ENCODE measurements at regions not wholly inside any gene's neighbourhood (a gene's known extent, or its start where the extent isn't known, plus 50 kb on each side); places are given as distances from the start of the nearest gene placed in this dataset.

DNA sequence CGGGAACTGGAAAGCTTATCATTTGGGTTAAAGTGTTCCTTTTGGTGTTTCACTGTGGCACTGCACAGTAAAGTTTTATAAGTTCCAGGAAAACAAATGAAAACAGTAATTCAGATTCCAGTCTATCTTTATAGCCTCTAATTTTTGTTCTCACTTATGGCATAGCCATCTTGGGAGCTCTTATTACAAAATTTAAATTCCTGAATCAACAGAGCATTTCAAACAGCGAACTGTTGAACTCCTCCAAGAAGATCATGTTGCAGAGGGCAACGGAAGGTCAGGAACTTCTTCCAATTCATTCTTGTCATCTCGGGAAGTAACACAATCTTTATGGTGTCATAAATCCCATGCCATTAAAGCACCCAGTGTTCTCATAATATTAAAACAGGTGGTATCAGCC lies 229.1 kb downstream of the KCNC2 start:
- TF ChIP-seq, protein P1, sequence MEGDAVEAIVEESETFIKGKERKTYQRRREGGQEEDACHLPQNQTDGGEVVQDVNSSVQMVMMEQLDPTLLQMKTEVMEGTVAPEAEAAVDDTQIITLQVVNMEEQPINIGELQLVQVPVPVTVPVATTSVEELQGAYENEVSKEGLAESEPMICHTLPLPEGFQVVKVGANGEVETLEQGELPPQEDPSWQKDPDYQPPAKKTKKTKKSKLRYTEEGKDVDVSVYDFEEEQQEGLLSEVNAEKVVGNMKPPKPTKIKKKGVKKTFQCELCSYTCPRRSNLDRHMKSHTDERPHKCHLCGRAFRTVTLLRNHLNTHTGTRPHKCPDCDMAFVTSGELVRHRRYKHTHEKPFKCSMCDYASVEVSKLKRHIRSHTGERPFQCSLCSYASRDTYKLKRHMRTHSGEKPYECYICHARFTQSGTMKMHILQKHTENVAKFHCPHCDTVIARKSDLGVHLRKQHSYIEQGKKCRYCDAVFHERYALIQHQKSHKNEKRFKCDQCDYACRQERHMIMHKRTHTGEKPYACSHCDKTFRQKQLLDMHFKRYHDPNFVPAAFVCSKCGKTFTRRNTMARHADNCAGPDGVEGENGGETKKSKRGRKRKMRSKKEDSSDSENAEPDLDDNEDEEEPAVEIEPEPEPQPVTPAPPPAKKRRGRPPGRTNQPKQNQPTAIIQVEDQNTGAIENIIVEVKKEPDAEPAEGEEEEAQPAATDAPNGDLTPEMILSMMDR (IDR thresholded peaks at IDR 0.05): no peak
- TF ChIP-seq, protein P2, sequence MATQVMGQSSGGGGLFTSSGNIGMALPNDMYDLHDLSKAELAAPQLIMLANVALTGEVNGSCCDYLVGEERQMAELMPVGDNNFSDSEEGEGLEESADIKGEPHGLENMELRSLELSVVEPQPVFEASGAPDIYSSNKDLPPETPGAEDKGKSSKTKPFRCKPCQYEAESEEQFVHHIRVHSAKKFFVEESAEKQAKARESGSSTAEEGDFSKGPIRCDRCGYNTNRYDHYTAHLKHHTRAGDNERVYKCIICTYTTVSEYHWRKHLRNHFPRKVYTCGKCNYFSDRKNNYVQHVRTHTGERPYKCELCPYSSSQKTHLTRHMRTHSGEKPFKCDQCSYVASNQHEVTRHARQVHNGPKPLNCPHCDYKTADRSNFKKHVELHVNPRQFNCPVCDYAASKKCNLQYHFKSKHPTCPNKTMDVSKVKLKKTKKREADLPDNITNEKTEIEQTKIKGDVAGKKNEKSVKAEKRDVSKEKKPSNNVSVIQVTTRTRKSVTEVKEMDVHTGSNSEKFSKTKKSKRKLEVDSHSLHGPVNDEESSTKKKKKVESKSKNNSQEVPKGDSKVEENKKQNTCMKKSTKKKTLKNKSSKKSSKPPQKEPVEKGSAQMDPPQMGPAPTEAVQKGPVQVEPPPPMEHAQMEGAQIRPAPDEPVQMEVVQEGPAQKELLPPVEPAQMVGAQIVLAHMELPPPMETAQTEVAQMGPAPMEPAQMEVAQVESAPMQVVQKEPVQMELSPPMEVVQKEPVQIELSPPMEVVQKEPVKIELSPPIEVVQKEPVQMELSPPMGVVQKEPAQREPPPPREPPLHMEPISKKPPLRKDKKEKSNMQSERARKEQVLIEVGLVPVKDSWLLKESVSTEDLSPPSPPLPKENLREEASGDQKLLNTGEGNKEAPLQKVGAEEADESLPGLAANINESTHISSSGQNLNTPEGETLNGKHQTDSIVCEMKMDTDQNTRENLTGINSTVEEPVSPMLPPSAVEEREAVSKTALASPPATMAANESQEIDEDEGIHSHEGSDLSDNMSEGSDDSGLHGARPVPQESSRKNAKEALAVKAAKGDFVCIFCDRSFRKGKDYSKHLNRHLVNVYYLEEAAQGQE (IDR thresholded peaks at IDR 0.05; ENCODE audit: insufficient read depth in 1 of 2, low read depth in 2 of 2, low read length in 1 of 2): no peak
- TF ChIP-seq TCF7L2 (IDR thresholded peaks at IDR 0.05; ENCODE audit: low read depth, low read length) (peak; percentile 94), POLR2AphosphoS5 (IDR thresholded peaks at IDR 0.05; ENCODE audit: low read depth, low read length) (no peak), SIN3A (IDR thresholded peaks at IDR 0.05; ENCODE audit: borderline replicate concordance, insufficient read depth, low read depth, low read length) (no peak)
